Transverse colon (tissue), 3 donors: ENCODE measurements at regions not wholly inside any gene's neighbourhood (a gene's known extent, or its start where the extent isn't known, plus 50 kb on each side); places are given as distances from the start of the nearest gene placed in this dataset.

Experiments used
- POLR2A ChIP-seq: fragments of 450-650 bp; IDR thresholded peaks from one replicate; pipeline ENCODE4 v1.6.1; 2016; ENCODE audit warnings: antibody characterized with exemption, mild to moderate bottlenecking, moderate library complexity
- TF ChIP-seq, protein P1 (sequence below), 5 experiments: fragments of 200-600 bp in 3 of 5; fragments of 450-650 bp in 2 of 5; sonication (generic) in 3 of 5; IDR thresholded peaks; 1 replicate in 2 of 5; 2 replicates in 3 of 5; pipeline ENCODE4 v1.5.1; 2016 to 2017; ENCODE audit warnings: antibody characterized with exemption in 5 of 5, inconsistent platforms in 3 of 5, mild to moderate bottlenecking in 2 of 5, moderate library complexity in 1 of 5

DNA sequence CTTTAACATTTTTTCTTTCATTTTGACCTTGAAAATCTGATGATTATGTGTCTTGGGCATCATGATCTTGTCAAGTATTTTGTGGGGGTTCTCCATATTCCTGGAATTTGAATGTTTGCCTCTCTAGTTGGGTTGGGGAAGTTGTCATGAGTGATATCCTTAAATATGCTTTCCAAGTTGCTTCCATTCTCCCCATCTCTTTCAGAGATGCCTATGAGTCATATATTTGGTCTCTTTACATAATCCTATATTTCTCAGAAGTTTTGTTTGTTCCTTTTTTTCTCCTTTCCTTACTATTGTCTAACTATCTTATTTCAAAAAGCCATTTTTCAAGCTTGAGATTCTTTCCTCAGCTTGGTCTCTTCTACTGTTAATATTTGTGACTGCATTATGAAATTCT is 69.0 kb upstream of the CCDC80 start:
- TF ChIP-seq, protein P1, sequence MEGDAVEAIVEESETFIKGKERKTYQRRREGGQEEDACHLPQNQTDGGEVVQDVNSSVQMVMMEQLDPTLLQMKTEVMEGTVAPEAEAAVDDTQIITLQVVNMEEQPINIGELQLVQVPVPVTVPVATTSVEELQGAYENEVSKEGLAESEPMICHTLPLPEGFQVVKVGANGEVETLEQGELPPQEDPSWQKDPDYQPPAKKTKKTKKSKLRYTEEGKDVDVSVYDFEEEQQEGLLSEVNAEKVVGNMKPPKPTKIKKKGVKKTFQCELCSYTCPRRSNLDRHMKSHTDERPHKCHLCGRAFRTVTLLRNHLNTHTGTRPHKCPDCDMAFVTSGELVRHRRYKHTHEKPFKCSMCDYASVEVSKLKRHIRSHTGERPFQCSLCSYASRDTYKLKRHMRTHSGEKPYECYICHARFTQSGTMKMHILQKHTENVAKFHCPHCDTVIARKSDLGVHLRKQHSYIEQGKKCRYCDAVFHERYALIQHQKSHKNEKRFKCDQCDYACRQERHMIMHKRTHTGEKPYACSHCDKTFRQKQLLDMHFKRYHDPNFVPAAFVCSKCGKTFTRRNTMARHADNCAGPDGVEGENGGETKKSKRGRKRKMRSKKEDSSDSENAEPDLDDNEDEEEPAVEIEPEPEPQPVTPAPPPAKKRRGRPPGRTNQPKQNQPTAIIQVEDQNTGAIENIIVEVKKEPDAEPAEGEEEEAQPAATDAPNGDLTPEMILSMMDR (IDR thresholded peaks at IDR 0.05): no peak
- TF ChIP-seq POLR2A: no peak
